Loucy (cell line): ENCODE measurements at regions not wholly inside any gene's neighbourhood (a gene's known extent, or its start where the extent isn't known, plus 50 kb on each side); places are given as distances from the start of the nearest gene placed in this dataset.

ENCODE experiments used
- H2AFZ ChIP-seq: fragments of 200-600 bp; sonication (generic); 2 replicates; pipeline ENCODE4 v1.6.0; 2016; ENCODE audit warnings: antibody characterized with exemption, mild to moderate bottlenecking, low read length, moderate library complexity
- H3F3A ChIP-seq: fragments of 200-600 bp; 2 replicates; pipeline ENCODE4 v1.6.0; 2016; ENCODE audit warnings: antibody characterized with exemption, low read depth, mild to moderate bottlenecking
- H3K27me3 ChIP-seq: fragments of 200-600 bp; sonication (generic); 2 replicates; pipeline ENCODE4 v1.6.1; 2014; ENCODE audit warnings: low read length, mild to moderate bottlenecking; ENCODE audit not compliant: insufficient read depth, poor library complexity, severe bottlenecking
- H3K36me3 ChIP-seq: fragments of 200-600 bp; sonication (generic); 2 replicates; pipeline ENCODE4 v1.6.1; 2016; ENCODE audit warnings: low read length; ENCODE audit not compliant: insufficient read depth
- H3K4me1 ChIP-seq: fragments of 200-600 bp; sonication (generic); 2 replicates; pipeline ENCODE4 v1.5.1; 2014; ENCODE audit warnings: low read length, mild to moderate bottlenecking; ENCODE audit not compliant: insufficient read depth, poor library complexity, severe bottlenecking
- H3K4me2 ChIP-seq: fragments of 200-600 bp; sonication (generic); 2 replicates; pipeline ENCODE4 v1.6.0; 2014; ENCODE audit warnings: antibody characterized with exemption, low read length, low read depth, mild to moderate bottlenecking; ENCODE audit not compliant: poor library complexity, severe bottlenecking
- H3K4me3 ChIP-seq: fragments of 200-600 bp; sonication (generic); 2 replicates; pipeline ENCODE4 v1.5.1; 2014; ENCODE audit warnings: low read length, mild to moderate bottlenecking, mixed read lengths; ENCODE audit not compliant: poor library complexity, severe bottlenecking
- H3K79me2 ChIP-seq: fragments of 200-600 bp; sonication (generic); 2 replicates; pipeline ENCODE4 v1.6.1; 2014; ENCODE audit warnings: low read length; ENCODE audit not compliant: insufficient read depth
- H3K9ac ChIP-seq: fragments of 200-600 bp; sonication (generic); 2 replicates; pipeline ENCODE4 v1.6.0; 2014; ENCODE audit warnings: mild to moderate bottlenecking, low read depth, low read length, moderate library complexity; ENCODE audit not compliant: poor library complexity, severe bottlenecking
- H3K9me2 ChIP-seq: fragments of 200-600 bp; sonication (generic); replicated peaks from 2 replicates; pipeline ENCODE4 v1.6.1; 2016; ENCODE audit warnings: low read depth, low read length, mixed read lengths
- H3K9me3 ChIP-seq: fragments of 200-600 bp; sonication (generic); 2 replicates; pipeline ENCODE4 v1.6.1; 2014; ENCODE audit warnings: mild to moderate bottlenecking, antibody characterized with exemption, low read length, low read depth; ENCODE audit not compliant: insufficient read depth
- H4K20me1 ChIP-seq: fragments of 200-600 bp; sonication (generic); 2 replicates; pipeline ENCODE4 v1.6.0; 2014; ENCODE audit warnings: antibody characterized with exemption, low read length, mild to moderate bottlenecking; ENCODE audit not compliant: insufficient read depth, poor library complexity, severe bottlenecking
- CTCF ChIP-seq: fragments of 200-600 bp; sonication (generic); conservative IDR thresholded peaks from 2 replicates; pipeline ENCODE4 v1.5.1; 2014; ENCODE audit warnings: mild to moderate bottlenecking, antibody characterized with exemption, low read length
- EZH2phosphoT487 ChIP-seq: fragments of 200-600 bp; IDR thresholded peaks from 2 replicates; pipeline ENCODE4 v1.6.1; 2018; ENCODE audit warnings: antibody characterized with exemption, mild to moderate bottlenecking, moderate library complexity, borderline replicate concordance

DNA sequence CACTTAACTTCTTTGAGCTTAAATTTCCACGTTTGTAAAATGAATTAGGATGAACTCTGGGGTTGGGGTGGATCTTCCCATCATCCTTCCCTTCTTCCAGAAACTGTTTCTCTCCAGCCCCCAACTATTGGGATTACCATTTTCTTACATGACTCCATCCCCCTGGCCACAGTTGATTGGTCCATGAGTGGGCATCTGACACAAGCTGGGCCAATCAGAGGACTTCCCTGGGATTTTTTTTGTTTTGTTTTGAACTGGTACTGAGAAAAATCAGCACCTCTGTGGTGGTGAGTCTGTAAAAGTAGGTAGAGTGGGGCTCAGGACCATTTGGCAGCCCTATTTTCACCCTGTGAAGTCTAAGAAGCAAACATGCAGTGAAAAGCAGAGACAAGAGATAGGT lies 118.0 kb upstream of the SERTAD2 start:
- H3K9me3 ChIP-seq, result peaks cover 6% of the 10 kb centered on the region
- no peaks in the 10 kb centered on the region for H3K79me2 ChIP-seq
- H3K36me3 ChIP-seq, result no peaks in the 10 kb centered on the region

DNA sequence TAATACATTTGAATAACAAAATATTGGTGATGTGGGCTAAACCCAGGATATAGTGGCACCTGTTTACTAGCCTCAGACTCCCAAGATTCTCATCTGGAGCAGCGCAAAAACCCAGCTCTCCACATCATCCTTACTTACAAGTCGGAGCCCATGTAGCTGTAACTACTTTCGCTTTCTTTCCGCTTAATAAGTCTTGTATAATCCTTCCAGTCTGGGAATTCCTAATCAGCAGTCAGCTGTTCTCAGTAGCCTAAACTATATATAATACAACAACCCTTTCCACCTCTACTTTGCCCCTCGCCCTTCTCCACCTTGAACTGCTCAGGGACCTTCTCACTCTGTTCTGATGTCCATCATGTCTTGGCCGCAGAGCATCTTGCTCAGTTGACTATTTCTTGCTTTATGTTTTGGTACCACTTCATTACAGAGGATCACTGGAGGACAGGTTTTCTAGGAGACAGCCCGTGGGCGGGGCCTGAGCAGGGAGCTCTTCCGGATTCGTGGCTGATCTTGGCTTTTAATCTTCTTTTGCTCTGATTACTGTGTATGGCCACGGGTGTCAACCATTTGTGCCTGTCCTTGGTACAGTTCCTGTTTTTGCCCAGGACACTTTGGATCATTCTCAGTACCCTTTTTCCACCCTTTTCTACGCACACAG lies 119.9 kb upstream of the SERTAD2 start:
- Histone ChIP-seq H3F3A (no peaks in the 10 kb centered on the region), H3K27me3 (no peaks in the 10 kb centered on the region), H2AFZ (no peak overlapping the region), H3K4me2 (no peak overlapping the region), H3K79me2 (no peaks in the 10 kb centered on the region), H3K9ac (no peak overlapping the region), H3K4me3 (no peak overlapping the region), H3K4me1 (peaks cover 5% of the 10 kb centered on the region), H4K20me1 (no peaks in the 10 kb centered on the region), H3K9me2 (no peaks in the 10 kb centered on the region), H3K36me3 (no peaks in the 10 kb centered on the region), H3K9me3 (peaks cover 6% of the 10 kb centered on the region)
- TF ChIP-seq CTCF (no peak), EZH2phosphoT487 (no peak)

More for the DNA sequence above, 118.0 kb upstream of the SERTAD2 start:
- Histone ChIP-seq H4K20me1 (no peaks in the 10 kb centered on the region), H3K4me2 (no peak overlapping the region), H3K27me3 (no peaks in the 10 kb centered on the region), H2AFZ (no peak overlapping the region), H3F3A (no peaks in the 10 kb centered on the region), H3K9ac (no peak overlapping the region), H3K4me3 (no peak overlapping the region), H3K9me2 (no peaks in the 10 kb centered on the region), H3K4me1 (peaks cover 11% of the 10 kb centered on the region)
- no peak for TF ChIP-seq EZH2phosphoT487
- TF ChIP-seq CTCF, result no peak

DNA sequence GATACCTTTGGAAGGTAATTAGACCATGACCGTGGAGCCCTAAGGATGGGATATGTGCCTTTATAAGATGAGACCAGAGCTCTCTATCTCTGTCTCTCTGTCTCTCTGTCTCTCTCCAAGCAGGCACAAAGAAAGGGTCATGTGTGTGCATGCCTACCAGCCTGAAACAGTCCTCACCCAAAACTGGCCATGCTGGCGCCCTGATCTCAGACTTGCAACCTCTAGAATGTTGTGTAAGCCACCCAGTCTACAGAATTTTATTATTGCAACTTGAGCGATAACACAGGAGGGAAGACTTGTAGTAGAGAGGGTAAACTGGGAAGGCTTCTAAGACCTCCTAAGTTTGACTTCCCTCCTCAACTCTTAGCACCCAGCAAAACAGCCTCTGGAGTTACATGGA lies 124.1 kb upstream of the SERTAD2 start:
- H3K27me3 ChIP-seq, result no peaks in the 10 kb centered on the region
- H3K36me3 ChIP-seq, result no peaks in the 10 kb centered on the region
- H3K9me3 ChIP-seq, result peaks cover 6% of the 10 kb centered on the region
- no peaks in the 10 kb centered on the region for H3K9me2 ChIP-seq
- H3K4me3 ChIP-seq, result no peak overlapping the region
- no peaks in the 10 kb centered on the region for H3F3A ChIP-seq
- H3K9ac ChIP-seq, result no peak overlapping the region
- no peaks in the 10 kb centered on the region for H4K20me1 ChIP-seq
- no peaks in the 10 kb centered on the region for H3K4me1 ChIP-seq
- no peaks in the 10 kb centered on the region for H3K79me2 ChIP-seq
- H3K4me2 ChIP-seq, result no peak overlapping the region
- no peak overlapping the region for H2AFZ ChIP-seq
- TF ChIP-seq CTCF (no peak), EZH2phosphoT487 (no peak)
